OCI-LY1 (cell line): ENCODE measurements at regions not wholly inside any gene's neighbourhood (a gene's known extent, or its start where the extent isn't known, plus 50 kb on each side); places are given as distances from the start of the nearest gene placed in this dataset.

ENCODE experiments used
- EZH2 ChIP-seq: fragments of 200-600 bp; sonication (generic), shearing (Covaris generic); IDR thresholded peaks from 2 replicates; pipeline ENCODE4 v1.8.0; 2017; ENCODE audit warnings: borderline replicate concordance, mixed run types, mild to moderate bottlenecking, antibody characterized with exemption, low read length, moderate library complexity, mixed read lengths
- TF ChIP-seq, protein P1 (sequence below): fragments of 200-600 bp; sonication (generic), shearing (Covaris generic); IDR thresholded peaks from 2 replicates; pipeline ENCODE4 v1.5.1; 2017; ENCODE audit warnings: mild to moderate bottlenecking, antibody characterized with exemption, low read length, moderate library complexity, mixed read lengths

DNA sequence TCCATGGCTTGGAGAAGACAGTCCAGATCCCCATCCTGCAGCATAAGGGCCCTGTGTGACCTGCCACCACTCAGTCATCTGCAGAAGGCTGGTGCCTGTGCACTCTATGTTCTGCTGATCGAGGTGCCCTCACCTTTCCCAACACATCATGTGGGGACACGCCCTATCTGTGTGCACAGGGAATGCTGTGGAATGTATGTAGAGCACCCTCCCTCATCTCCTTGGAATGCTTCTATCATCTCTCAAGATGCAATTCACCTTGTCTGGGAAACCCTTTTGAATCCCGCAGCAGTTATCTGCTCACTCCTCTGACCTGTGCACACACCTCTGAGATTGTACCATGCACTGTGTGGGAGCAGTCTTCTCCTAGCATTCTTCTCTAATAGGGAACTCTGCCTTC is 207.2 kb upstream of the SSTR4 start:
- no peak for TF ChIP-seq EZH2
- TF ChIP-seq, protein P1, sequence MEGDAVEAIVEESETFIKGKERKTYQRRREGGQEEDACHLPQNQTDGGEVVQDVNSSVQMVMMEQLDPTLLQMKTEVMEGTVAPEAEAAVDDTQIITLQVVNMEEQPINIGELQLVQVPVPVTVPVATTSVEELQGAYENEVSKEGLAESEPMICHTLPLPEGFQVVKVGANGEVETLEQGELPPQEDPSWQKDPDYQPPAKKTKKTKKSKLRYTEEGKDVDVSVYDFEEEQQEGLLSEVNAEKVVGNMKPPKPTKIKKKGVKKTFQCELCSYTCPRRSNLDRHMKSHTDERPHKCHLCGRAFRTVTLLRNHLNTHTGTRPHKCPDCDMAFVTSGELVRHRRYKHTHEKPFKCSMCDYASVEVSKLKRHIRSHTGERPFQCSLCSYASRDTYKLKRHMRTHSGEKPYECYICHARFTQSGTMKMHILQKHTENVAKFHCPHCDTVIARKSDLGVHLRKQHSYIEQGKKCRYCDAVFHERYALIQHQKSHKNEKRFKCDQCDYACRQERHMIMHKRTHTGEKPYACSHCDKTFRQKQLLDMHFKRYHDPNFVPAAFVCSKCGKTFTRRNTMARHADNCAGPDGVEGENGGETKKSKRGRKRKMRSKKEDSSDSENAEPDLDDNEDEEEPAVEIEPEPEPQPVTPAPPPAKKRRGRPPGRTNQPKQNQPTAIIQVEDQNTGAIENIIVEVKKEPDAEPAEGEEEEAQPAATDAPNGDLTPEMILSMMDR, result no peak
